DMS153 (cell line): ENCODE measurements at regions not wholly inside any gene's neighbourhood (a gene's known extent, or its start where the extent isn't known, plus 50 kb on each side); places are given as distances from the start of the nearest gene placed in this dataset.
"Not testable (repeated sequence)": the region's sequence is repeated elsewhere in the genome, so short reads cannot be mapped to it uniquely, and the experiment has no call there.

ENCODE experiments used
- DNase-seq: peaks from one replicate; lab custom pipeline; 2025; lab: John Stamatoyannopoulos, UW

DNA sequence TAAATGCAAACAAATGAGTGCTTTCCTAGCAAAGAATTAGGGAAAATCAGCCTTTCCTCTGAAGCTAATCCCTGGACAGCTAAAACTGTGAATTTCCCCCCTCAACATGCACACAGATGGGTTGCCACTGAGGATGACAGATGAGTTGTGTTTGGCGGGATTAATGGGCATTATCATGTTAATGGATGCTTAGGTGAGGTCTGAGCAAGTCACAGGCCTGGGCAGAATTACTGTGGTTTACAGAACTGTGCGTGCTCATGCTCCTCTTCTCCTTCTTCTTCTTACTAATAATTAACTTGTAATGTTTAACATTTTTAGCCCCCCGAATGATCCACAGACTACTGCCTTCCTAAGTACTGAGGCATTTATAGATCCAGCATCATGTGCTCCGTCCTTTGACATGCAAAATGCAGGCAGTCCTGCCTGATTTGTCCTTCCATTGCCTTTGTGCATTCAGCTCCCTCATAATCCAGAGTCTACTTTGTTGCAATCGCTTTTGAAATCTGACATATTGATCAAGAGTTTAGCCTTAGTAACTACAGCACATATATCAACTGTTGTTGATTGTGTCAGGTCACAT lies 753.4 kb upstream of the MMS22L start:
- DNase-seq, result no peak

DNA sequence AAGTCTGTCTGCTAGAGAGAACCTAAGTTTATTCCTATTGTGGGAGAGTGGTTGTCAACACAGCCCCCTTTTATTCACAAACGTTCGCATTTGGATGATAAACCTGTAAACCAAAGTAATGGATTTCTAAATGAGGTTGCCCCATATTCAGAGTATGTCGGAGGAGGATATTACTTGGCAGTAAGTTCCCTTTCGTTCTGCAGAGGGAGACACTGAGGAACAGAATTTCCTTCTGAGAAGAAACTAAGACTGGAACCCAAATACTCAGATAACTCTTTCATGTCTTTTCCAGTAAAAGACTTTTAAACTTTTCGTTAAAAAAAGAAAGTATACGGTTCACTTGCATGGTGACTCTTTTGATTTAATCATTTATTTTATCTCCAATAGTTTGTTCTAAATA lies 754.6 kb upstream of the MMS22L start:
- DNase-seq, result no peak

- DNase-seq, result no peak
Measured at GRCh38 chr6:98039443-98039842, 756.4 kb upstream of the MMS22L start.

- DNase-seq, result no peak
Measured at GRCh38 chr6:98039904-98040607, 757.0 kb upstream of the MMS22L start.

- DNase-seq, result no peak
Measured at GRCh38 chr6:98041056-98041455, 758.0 kb upstream of the MMS22L start.

DNA sequence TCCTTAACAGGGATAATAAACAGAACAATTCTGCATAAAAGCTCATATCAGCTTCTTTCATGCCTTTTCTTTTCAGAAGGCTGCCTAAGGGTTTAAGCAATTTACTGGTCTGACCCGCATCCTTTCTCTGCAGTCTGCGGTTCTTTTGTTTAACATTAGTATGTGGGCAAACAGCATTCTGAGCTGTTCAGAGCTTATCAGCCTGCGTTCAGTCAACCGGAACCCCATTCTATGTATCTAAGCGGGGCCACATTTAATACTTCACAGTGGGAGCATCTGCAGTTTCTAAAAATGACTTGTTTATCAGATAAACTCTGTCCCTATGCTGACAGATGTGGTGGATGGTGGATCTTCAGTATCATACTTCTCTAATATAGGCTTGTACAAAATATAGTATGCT lies 758.9 kb upstream of the MMS22L start:
- DNase-seq, result peak; percentile 59

DNA sequence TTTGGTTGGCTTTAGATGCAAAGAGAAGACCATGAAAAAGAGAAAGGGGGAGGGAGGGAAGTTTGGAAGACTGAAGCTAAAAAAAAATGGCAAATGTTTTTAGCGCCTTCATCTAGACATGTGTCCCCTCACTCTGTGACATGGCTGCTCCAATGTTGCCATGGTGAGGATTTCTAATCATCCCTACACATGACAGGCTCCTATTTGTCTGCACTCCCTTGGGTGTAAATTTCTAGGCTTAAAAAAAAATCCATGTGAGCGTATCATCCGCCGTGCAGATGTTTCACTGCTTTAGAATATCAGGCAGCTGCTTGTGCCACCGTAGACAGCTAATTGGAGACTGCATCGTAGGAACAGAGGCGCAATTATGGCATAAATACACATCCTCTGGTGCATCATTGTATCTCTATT lies 761.1 kb upstream of the MMS22L start:
- DNase-seq, result peak; percentile 5

GRCh38 chr6:98044791-98045470 lies 761.9 kb upstream of the MMS22L start:
- no peak for DNase-seq

- no peak for DNase-seq
Measured at GRCh38 chr6:98047164-98047563, 764.1 kb upstream of the MMS22L start.

DNA sequence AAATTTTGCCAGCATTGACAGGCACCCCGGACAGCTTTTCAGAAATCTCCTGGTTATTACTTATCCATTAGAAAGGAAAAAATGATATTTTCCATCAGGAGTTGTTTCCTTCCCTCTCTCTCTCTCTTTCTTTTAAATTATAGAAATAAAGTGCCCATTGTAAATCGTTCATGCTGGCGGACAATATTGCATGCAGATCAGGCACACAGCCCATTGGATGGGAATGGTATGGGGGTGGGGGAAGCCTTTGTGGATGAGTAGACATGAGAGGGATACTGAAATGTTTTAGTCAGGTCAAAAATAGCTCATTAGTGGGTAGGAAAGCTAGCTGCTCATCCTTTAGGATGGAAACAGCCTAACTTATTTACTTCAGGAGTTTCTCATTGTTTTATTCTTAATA lies 764.9 kb upstream of the MMS22L start:
- no peak for DNase-seq

DNA sequence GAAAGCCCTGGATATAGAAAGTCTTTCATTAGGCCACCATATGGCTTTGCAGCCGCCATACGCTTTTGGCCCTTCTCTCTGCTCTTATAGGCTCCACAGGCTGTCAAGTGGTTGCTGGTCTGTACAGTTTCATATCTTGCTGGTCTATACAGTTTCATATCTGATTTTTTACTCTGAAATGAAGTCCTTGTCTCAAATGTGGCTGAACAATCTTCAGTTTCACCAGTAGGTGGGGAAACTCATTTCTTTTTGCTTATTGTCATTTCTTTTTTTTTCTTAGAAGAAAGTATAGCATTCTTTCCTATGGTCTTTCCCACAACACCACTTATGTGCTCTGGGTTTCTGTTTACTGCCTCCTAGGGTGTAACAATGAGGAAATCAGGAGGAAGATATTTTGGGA lies 771.4 kb upstream of the MMS22L start:
- DNase-seq, result no peak

DNA sequence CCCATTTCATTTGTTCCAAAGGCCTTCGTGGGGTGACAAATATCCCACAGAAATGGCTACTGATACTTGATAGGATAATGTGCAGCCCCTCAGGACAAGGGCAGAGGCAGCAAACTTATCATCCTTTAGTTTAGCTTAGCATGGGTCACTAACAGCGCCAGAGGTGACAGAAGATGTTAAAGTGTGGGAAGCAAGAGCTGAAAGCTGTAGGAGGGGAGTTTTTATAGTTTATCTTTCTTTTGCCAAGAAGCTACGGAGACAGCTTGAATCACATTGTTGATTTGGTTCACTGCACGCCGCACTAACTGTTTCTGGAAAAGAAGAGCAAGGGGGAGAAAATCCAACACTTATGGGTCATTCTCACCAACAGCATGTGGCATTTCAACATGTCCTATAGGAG lies 773.9 kb upstream of the MMS22L start:
- no peak for DNase-seq

- DNase-seq, result no peak
Measured at GRCh38 chr6:98067375-98067774, 767.0 kb upstream of the POU3F2 start.

DNA sequence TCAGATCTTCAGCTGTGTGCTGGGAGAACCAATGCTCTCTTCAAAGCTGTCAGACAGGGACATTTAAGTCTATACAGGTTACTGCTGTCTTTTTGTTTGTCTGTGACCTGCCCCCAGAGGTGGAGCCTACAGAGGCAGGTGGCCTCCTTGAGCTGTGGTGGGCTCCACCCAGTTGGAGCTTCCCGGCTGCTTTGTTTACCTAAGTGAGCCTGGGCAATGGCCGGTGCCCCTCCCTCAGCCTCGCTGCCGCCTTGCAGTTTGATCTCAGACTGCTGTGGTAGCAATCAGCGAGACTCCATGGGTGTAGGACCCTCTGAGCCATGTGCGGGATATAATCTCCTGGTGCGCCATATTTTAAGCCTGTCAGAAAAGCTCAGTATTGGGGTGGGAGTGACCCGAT lies 745.8 kb upstream of the POU3F2 start:
- not testable (repeated sequence) for DNase-seq

DNA sequence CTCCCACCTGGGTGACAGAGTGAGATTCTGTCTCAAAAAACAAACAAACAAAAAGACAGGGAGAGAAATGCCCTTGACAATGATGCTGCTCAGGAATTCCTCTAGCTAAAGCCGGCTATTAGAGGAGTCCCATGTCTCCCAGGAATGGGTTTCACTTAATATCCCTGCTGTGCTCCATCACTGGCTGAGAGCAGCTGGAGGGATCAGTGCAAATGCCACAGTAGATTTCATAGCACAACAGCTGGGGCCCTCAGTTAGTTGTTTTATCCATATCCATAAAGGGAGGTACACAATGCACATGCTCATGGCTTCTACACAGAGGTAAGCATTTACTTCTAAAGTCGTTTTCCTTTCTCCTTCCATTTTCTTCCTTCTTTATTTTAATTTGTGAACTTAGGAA lies 742.0 kb upstream of the POU3F2 start:
- DNase-seq, result no peak

- no peak for DNase-seq
Measured at GRCh38 chr6:98094696-98095095, 739.7 kb upstream of the POU3F2 start.

DNA sequence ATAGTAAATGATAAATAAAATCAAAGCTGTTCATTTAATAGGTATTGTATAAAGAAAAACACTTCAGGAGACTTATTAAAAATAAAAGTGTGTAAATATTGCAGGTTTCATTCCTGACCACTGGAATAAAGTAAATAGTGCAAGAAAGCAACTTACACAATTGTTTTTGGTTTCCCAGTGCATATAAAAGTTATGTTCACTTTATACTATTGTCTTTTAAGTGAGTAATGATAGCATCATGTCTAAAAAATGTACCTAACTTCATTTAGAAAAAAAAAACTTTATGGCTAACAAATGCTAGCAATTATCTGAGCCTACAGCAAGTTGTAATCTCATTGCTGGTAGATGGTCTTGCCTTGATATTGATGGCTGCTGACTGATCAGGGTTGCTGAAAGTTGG lies 726.6 kb upstream of the POU3F2 start:
- DNase-seq, result no peak

- DNase-seq, result no peak
Measured at GRCh38 chr6:98116455-98116854, 717.9 kb upstream of the POU3F2 start.

GRCh38 chr6:98117068-98117467 lies 717.3 kb upstream of the POU3F2 start:
- DNase-seq, result no peak

- no peak for DNase-seq
Measured at GRCh38 chr6:98118397-98119045, 715.9 kb upstream of the POU3F2 start.

GRCh38 chr6:98124171-98124570 lies 710.2 kb upstream of the POU3F2 start:
- no peak for DNase-seq

GRCh38 chr6:98131290-98131990 lies 702.9 kb upstream of the POU3F2 start:
- DNase-seq, result no peak
